AG09319 (cell line): ENCODE measurements at regions not wholly inside any gene's neighbourhood (a gene's known extent, or its start where the extent isn't known, plus 50 kb on each side); places are given as distances from the start of the nearest gene placed in this dataset.

ENCODE experiments used
- DNase-seq: peaks from one replicate; pipeline ENCODE4 v3.0.0-alpha.2; 2010; ENCODE audit warnings: low read depth; ENCODE audit errors: extremely low read depth
- CTCF ChIP-seq: IDR thresholded peaks from 2 replicates; pipeline ENCODE4 v1.5.1; 2011; ENCODE audit warnings: low read depth, mild to moderate bottlenecking, inconsistent platforms, low read length, moderate library complexity

GRCh38 chr2:173766537-173767289, 198.5 kb downstream of the SP3 start:
- no peak for TF ChIP-seq CTCF
- DNase-seq, result no peak

- DNase-seq, result no peak
- no peak for TF ChIP-seq CTCF
Observed at GRCh38 chr2:173770947-173771678, 194.1 kb downstream of the SP3 start.

GRCh38 chr2:173772205-173772604, 193.0 kb downstream of the SP3 start:
- no peak for TF ChIP-seq CTCF
- DNase-seq, result no peak

GRCh38 chr2:173773076-173773475, 192.1 kb downstream of the SP3 start:
- TF ChIP-seq CTCF, result no peak
- DNase-seq, result no peak

- no peak for TF ChIP-seq CTCF
- DNase-seq, result no peak
Observed at GRCh38 chr2:173775440-173775839, 189.7 kb downstream of the SP3 start.

GRCh38 chr2:173782681-173783080, 182.5 kb downstream of the SP3 start:
- no peak for TF ChIP-seq CTCF
- no peak for DNase-seq

- DNase-seq, result no peak
- TF ChIP-seq CTCF, result no peak
Observed at GRCh38 chr2:173783382-173783781, 181.8 kb downstream of the SP3 start.
